HS-27A (cell line): ENCODE measurements at regions not wholly inside any gene's neighbourhood (a gene's known extent, or its start where the extent isn't known, plus 50 kb on each side); places are given as distances from the start of the nearest gene placed in this dataset.
A peak's percentile ranks its signal among the peaks of the same experiment; 100 is the strongest.

Source experiments
- DNase-seq: peaks from one replicate; pipeline ENCODE4 v3.0.0-alpha.2; 2012; ENCODE audit warnings: low read depth, missing footprints

DNA sequence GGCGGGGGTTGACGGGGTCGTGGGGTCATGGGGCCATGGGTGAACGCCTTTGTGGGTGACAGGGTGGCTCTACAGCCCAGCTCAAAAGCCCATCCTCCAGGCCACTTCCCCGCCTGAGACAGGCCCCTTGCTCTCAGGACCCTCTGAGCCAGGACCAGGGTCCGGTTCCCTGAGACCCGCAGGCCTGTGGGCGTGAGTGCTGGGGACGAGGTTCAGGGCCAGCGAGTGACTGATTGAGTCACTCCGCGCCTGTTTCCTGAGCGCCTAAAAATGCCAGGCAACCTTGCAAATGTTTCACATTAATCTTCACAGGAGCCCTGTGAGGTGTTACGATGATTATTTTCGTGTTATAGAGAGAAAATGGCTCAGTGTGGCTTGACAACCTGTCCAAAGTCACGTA is 97.8 kb downstream of the ZNF674 start:
- DNase-seq: no peak

DNA sequence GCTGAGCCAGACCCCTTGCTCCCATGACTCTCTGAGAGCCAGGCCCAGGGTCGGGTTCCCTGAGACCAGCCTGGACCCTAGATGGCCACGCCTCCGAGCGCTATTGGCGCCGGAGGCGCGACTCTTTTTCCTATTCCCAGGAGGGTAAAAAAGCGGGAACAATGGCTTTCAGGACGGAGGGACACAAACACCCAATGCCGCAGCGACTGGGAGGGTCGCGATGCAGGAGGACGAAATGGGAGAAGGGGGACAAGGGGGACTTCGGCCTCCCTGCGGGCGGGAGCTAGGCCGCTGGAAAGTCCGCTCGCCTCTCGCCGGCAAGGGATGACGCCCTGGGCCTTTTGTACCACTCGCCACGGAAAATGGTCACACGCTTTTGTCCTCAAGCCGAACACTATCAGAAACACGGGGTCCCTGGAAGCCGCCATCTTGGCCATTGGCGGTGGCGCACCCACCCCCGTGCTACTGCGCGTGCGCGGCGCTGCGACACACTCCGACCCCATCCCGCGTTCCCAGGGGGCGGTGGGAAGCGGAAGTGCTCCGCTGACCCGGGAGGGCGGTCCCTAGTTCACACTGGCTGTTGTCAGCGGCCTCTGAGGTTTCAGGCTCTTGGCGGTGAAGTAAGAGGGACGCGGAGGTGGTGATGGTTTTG is 98.4 kb downstream of the ZNF674 start:
- DNase-seq: peak; percentile 27

DNA sequence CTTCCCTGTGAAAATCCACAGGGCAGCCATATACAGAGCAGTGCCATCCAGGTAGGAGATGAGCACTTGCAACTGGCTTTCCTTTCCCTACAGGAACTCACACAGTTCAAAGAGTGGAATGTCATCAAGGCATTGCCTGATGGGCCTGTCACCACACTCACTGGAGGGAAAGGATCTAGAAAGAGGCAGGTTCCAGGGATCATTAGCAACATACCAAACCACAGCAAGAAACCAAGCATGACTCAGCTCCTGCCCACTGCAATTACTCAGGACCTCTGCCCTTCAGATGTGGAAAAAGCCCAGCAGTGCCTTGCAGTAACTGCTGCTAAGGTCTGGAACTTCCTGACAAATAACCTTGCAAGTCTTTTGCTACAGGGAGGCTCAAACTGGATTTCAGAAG is 101.2 kb downstream of the ZNF674 start:
- DNase-seq: peak; percentile 36

DNA sequence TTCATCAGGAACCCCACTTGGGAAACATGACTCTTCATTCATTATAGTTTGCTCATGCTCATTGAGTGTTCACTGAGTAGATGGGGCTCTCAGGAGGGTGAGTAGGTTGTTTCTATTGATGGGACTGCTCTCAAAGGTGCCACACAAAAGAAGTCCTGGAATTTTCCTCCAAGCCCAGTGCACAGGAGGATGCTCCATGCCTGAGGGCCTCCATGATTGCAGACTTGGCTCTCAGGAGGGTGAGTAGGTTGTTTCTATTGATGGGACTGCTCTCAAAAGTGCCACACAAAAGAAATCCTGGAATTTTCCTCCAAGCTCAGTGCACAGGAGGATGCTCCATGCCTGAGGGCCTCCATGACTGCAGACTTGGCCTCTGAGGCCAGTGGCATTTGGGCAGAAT is 108.5 kb downstream of the ZNF674 start:
- DNase-seq: no peak

DNA sequence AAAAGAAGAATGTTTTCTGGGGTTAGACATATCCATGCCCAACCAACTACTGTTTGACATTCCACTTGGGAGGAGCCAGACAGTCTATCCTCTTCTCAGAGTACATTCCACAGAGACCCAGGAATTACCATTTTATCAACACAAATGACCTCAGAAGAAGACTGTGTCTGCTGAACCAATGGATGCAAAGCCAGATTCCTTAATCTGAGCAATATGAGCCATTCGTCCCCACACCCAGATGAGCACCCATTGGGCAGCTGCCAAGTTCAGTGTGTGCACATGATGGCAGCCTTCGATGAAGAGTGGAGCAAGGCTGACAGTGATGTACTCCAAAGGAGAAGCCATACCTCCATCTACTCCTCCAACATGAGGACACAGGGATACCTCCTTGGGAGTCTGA is 111.3 kb downstream of the ZNF674 start:
- peak; percentile 14 for DNase-seq

DNA sequence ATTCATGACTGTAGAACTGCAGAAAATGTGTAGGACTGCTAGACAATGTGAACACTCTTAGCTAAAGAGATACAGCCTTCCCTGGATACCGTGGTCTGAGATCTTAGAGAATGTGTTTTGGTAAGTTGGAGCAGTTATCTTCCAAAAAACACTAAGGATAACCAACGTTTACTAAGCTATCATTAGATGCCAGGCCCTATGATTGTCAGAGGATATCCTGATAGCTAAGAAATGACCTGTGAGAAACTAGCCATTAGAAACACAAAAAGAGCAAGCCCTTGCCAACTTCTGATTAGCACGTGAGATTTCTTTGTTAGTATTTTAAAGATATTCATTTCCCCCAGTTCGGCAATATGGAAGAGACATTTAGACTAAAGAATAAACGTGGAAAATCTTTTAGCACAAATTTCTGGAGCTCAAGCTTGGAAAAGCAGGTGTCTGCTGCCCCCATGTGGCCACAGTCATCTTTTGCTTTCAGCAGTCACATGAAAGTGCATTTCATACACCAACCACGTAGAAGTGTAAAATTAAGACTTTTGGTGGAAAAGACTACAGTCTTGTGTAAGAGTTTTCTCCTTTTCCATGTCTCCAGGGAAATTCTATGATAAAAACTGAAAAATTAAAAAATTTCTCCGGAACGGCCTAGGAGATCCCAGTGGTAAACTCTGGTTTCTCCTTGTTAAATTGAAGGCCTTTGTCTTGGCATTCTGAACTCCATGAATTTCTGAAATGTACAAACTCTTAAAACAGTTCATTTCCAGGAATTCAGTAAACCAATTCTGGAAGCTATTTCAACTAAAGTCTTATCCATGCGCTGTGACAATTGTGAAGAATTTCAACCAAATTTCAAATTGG is 136.4 kb downstream of the ZNF674 start:
- DNase-seq: no peak

DNA sequence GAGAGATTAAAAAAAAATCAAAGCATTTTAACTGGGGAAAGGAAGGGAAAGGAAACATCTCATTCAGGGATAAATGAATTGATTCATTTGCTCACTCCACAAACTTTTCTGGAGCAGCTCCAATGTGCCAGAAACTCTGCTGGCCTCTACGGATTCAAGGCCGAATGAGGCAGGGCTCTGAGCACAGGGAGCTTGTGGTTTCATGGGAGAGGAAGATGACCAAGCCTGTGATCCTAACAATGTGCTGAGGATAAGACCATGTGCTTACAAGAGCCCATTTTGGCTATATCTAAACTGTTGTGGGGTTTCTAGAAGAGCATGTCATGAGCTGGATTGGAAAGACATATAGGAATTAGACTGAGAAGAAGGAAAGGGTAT is 137.5 kb downstream of the ZNF674 start:
- no peak for DNase-seq

DNA sequence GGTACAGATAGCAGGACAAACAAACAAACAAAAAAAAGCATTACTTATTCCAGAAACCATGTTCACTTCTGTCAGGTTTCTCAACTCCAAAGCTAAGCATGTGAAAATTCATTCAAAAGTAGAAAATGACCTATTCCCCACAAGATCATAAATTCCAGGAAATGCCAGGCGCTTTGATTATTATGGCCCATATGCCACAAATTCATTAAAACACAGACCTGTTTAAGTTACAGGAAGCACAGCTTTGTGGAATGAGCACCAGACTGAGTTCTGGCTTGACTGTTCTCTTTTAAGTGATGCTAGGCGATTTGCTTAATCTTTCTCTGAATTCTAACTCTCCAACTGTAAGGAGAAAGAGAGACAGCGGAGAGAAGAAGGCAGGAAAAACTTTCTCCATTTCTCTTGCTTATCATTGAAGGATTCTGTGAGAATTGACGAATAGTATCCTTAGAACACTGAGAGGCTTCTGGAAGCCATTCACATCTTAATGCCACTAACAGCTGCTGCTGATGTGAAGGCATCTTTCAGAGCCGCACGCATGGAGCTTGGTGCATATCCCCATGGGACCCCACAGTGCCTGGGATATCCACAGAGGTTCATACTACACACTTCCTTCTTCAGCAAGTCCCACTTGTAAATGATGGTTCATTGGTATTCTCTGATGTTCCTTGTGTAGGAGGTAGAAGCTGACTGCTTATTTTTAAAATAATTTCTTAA is 138.0 kb downstream of the ZNF674 start:
- DNase-seq: no peak

DNA sequence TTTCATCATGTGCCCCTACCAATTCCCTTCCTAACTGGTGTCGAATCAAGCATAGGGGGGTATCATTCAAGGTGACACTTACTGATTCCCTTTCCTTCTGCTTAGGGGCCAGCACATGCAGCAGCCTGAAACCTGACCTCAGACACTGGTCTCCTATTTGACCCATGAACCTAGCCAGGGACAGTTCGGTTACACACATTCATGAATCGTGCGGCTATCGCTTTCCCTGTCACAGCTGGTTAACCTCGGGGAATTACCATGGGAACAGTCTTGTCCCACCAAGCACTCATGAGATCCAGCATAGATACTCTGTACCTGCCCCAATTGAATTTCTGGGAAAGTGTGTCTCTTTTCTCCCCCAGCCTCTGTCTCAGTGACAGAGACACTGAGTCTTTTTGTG is 140.4 kb downstream of the ZNF674 start:
- no peak for DNase-seq

DNA sequence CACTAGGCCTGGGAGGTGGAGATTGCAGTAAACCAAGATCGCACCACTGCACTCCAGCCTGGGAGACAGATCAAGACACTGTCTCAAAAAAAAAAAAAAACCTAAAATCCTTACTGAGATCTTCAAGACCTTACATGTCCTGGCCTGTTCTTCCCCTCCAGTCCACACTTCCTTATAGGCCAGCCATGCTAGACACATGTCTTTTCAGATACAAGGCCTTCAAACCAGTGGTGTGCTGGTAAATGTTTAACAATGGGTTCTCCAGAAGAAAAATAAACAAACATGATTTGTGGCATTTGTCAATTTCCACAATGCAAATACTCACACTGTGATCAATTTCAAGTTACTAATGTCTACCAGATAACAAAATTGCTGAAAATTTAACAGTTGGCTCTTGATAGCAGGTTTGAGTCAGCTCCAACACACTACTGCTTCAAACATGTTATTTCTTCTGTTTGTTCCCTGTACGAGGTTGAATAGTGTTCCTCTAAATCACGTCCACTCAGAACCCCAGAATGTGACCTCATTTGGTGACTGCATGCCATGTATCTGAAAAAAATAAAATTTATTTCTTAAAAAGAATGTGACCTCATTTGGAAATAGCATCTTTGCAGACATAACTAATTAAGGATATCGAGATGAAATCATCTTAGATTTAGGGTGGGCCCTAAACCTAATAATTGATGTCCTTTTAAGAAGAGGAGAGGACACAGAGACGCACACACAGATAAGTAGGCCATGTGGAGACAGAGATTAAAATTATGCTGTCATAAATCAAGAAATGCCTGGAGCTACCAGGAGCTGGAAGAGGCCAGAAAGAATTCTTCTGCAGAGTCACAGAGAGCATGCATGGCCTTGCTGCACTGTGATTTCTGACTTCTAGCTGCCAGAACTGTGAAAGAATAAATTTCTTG is 144.4 kb downstream of the ZNF674 start:
- DNase-seq: no peak

DNA sequence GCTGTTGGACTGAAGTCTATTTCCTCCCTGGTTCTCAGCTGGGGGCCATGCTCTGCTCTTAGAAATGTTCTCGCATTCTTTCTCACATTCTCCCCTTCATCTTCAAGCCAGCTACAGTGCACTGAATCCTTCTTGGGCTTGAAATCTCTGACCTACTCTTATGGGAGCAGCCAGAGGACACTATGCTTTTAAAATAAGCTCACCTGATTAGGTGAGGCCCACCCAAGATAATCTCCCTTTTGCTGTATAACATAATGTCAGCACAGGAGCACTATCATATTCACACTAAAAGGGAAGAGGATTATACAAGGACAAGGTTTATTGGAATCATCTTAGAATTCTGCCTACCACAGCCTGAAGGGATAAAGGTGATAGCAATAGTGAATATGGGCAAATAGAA is 146.3 kb downstream of the ZNF674 start:
- no peak for DNase-seq

DNA sequence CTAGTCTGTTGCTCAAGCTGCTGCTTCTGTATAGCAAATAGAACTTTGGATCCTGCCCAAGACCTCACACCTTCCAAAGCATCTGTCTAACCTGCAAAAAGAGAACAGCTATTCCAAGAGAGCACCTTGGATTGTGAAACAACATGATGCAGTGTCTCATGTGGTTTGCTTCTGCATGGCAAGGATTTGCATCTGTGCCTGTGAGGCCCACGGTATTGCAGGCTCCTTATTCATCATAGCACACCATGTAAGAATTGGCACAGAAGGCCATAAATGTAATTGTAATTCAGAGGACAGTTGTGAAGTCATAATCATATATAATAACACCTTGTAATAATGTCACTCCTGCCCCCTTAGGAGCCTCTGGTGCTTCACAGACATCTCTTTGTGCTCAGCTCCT is 147.1 kb downstream of the ZNF674 start:
- no peak for DNase-seq

DNA sequence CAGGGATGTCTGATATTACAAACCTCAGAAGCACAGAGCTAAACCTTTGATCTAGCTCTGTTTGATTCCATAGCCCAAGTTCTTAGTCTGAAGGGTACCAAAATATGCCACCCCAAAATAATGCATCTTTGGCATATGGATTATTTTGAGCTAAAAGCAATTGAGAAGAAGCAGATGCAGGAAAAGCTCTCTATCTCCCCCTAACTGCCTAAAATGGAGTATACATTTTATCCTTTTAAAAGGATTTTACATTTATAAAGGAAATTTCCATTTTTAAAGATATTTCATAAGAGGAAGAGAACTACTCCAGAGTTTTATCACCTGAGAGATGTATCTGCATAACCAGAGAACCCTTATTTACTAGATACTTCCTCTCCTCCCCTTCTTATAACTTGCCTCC is 158.7 kb downstream of the ZNF674 start:
- no peak for DNase-seq

DNA sequence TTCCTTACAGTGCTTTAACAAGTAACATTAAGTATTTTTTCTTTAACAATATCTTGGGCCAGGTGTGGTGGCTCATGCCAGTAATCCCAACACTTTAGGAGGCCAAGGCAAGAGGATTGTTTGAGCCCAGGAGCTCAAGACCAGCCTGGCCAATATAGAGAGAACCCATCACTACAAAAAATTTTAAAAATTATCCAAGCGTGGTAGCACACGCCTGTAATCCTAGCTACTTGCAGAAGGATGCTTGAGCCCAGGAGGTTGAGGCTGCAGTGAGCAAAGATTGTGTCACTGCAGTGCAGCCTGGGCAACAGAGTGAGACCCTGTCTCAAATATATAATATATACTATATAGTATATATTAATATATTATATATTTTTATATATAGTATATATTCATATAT is 162.2 kb downstream of the ZNF674 start:
- no peak for DNase-seq

DNA sequence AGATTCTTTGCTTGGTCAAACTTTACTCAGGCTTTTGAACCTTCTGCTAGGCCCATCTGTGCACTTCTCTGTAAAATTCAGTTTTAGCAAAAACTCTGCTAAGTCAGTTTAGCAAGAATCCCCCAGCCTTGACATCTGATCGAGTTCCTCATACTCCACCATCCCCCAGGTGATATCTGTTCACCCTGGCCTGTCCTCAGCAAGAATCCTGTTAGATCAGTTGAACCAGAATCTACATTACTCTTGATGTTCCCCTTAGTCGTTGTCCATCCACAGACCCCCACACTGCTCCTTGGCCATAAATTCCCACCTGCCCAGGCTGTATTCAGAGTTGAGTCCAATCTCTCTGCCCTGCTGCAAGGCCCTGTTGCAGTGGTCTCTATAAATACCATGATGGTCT is 162.6 kb downstream of the ZNF674 start:
- DNase-seq: no peak

DNA sequence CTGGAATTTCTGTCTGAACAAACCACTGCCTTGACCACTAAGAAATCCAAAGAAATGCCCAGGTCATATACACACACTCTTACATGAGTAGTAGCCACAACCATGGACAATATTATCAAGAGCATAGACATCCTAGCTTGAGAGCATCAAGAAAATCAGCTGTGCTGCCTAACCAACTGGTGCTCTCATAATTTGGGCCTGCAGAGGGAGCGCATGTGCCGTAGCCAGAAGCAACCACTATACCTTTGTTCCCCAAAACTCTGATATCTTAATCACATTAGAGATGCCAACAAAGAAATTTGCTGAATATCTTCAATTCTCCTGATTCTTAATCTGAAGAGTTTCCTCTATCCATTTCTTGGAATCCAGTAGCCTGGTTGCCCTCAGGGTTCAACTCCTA is 163.6 kb downstream of the ZNF674 start:
- no peak for DNase-seq

DNA sequence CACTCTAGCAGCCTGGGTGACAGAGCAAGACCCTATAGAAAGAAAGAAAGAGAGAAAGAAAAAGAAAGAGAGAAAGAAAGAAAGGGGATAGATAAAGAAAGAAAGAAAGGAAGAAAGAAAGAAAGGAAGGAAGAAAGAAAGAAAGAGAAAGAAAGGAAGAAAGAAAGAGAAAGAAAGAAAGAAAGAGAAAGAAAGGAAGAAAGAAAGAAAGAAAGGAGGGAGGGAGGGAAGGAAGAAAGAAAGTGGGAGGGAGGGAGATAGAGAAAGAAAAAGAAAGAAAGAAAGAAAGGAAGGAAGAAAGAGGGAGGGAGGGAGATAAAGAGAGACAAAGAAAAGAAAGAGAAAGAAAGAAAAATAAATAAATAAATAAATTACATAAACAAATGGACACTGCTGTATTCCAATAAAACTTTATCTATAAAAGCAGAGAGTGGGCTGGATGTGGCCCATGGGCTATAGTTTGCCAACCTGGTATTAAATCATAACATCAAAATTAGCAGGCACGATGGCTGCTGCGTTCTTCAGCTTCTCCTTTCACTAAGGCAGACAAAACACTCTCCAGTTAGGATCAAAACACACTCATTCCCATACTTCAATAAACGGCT is 165.0 kb downstream of the ZNF674 start:
- DNase-seq: no peak

DNA sequence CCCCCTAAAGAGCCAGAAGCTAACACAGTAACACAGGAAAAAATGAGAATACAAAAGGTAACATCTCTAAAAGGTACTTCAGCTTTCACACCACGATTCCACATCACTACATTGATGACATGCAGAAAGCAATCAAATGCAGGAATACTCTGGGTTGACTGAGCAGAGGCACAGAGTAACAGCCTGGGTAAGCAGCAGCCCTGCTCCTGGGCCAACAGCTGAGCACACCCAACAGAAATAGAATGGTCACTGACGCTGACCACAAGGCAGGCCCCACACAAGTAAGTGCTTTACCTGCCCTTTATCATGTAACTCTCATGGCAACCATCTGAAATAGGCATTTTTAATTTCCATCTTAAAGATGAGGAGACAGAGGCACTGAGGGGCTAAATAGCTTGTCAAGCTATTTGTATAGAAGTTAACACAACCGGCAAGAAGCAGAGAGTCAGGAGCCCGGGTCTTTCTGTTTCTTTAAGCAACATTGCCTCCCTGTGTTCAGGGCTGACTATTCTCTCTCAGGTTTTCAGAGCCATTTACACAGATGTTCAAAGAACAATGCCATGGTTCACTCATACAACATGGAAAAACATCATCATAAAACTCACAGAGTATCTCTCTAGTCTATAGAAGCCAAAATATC is 168.9 kb downstream of the ZNF674 start:
- DNase-seq: peak; percentile 33

DNA sequence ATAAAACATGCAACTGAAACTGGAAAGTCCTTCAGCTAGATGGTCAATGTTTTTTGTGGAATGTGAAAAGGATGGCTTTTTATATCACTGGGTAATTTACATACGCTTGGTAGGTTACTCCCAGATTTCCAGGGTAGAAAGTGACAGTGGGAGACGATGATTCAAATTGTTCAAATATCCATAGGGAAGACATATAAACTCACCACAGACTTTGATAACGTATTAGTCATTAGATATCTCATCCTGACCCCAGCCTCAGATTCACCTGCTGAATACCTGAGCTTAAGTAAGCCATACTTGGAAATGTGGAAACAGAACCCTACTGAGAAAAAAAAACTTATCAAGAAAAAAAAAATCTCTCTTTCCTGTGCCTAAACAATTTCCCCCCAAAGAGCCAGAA is 169.4 kb downstream of the ZNF674 start:
- no peak for DNase-seq

DNA sequence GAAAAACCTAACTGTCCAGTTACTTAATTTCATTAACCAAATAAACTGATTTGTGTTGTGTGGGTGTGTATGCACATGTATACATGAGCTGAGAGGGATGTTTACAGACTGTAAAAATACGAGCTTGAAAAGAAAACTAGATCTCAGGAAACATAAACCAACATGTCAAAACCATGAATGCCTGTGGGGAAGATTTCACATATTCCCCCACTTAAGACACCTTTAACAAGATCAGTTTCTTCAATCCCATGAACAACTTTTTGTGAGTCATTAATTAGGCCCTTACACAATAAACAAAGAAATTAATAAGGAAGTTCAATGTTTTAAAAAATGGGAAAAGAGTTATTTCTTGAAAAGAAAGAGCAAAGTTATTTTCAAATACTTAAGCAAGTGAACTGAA is 170.8 kb downstream of the ZNF674 start:
- DNase-seq: no peak

DNA sequence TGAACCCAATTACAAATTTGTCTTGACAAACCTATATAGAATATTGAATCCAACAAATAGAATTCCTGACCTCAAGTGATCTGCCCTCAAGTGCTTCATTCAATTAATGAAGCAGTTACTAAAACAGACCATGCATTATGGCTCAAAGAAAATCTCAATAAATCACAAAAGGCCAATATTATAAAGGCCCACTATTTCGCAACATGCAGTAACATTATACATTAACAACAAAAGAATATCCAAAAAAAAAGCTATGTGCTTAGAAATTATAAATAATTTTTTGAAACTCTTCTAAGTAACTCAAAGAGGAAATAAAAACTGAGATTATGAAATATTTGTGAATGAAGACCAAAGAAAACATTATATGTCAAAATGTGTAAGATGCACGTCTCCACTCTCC is 177.7 kb downstream of the ZNF674 start:
- DNase-seq: no peak
